ENCODE measurements at regions not wholly inside any gene's neighbourhood (a gene's known extent, or its start where the extent isn't known, plus 50 kb on each side); places are given as distances from the start of the nearest gene placed in this dataset.

- TF ChIP-seq CTCF (IDR thresholded peaks at IDR 0.05; ENCODE audit: insufficient read depth, low read depth, low read length) = no peak
- H3K4me3 ChIP-seq (ENCODE audit: low read depth, low read length) = no peak overlapping the region
- DNase-seq (ENCODE audit: low read depth) = no peak
Measured at GRCh38 chr9:75610246-75610645, 280.2 kb upstream of the PCSK5 start.

- no peak for DNase-seq (ENCODE audit: low read depth)
- no peak overlapping the region for H3K4me3 ChIP-seq (ENCODE audit: low read depth, low read length)
- no peak for TF ChIP-seq CTCF (IDR thresholded peaks at IDR 0.05; ENCODE audit: insufficient read depth, low read depth, low read length)
Measured at GRCh38 chr9:75612205-75612604, 278.3 kb upstream of the PCSK5 start.

- DNase-seq (ENCODE audit: low read depth) = no peak
- TF ChIP-seq CTCF (IDR thresholded peaks at IDR 0.05; ENCODE audit: insufficient read depth, low read depth, low read length) = no peak
- H3K4me3 ChIP-seq (ENCODE audit: low read depth, low read length) = no peak overlapping the region
Measured at GRCh38 chr9:75612754-75613153, 277.7 kb upstream of the PCSK5 start.

- no peak for DNase-seq (ENCODE audit: low read depth)
- no peak overlapping the region for H3K4me3 ChIP-seq (ENCODE audit: low read depth, low read length)
- TF ChIP-seq CTCF (IDR thresholded peaks at IDR 0.05; ENCODE audit: insufficient read depth, low read depth, low read length) = no peak
Measured at GRCh38 chr9:75615284-75615683, 275.2 kb upstream of the PCSK5 start.

GRCh38 chr9:75616052-75616451 lies 274.4 kb upstream of the PCSK5 start:
- no peak for DNase-seq (ENCODE audit: low read depth)
- TF ChIP-seq CTCF (IDR thresholded peaks at IDR 0.05; ENCODE audit: insufficient read depth, low read depth, low read length) = no peak
- no peak overlapping the region for H3K4me3 ChIP-seq (ENCODE audit: low read depth, low read length)

GRCh38 chr9:75616841-75617566 lies 273.5 kb upstream of the PCSK5 start:
- no peak overlapping the region for H3K4me3 ChIP-seq (ENCODE audit: low read depth, low read length)
- no peak for DNase-seq (ENCODE audit: low read depth)
- TF ChIP-seq CTCF (IDR thresholded peaks at IDR 0.05; ENCODE audit: insufficient read depth, low read depth, low read length) = no peak

- no peak for DNase-seq (ENCODE audit: low read depth)
- no peak overlapping the region for H3K4me3 ChIP-seq (ENCODE audit: low read depth, low read length)
- no peak for TF ChIP-seq CTCF (IDR thresholded peaks at IDR 0.05; ENCODE audit: insufficient read depth, low read depth, low read length)
Measured at GRCh38 chr9:75623462-75623861, 267.0 kb upstream of the PCSK5 start.

Measured in fibroblast of villous mesenchyme (primary cell).